ENCODE measurements at regions not wholly inside any gene's neighbourhood (a gene's known extent, or its start where the extent isn't known, plus 50 kb on each side); places are given as distances from the start of the nearest gene placed in this dataset.
"Not testable (repeated sequence)": the region's sequence is repeated elsewhere in the genome, so short reads cannot be mapped to it uniquely, and the experiment has no call there.

DNA sequence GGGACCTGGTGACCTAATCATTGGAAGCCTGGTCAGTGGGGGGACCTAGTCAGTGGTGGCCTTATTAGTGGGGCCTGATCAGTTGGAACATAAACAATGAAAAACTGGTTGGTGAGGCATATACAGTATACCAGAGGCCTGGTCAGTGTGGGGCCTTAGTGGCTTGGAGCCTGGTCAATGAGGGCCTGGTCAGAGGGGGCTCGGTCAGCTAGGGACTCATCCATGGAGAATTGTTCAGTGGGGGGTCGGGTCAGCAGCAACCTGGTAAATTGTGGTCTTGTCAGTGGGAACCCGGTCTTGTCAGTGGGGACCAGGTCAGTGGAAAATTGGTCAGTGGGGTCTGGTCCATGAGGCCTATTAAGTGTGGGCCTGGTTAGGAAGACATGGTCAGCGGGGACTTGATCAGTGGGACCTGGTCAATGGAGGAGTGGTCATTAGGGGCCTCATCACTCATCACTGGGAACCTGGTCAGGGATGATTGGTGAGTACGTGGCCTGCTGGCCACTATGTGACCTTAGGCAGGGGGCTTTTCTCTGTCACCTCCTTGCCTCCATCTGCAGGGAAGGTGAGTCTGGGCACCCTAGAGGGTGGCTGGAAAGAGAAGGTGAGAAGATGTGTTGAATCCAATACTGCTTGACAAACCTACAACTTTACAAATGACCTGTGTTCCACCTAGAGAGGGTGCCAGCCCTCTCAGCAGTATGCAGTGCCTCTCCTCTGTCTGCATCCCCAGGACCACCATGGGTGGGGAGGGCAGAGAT is 573.0 kb downstream of the CWH43 start:
- not testable (repeated sequence) for H3K9ac ChIP-seq (ENCODE audit: insufficient read depth in 1 of 2, low read length in 2 of 2); ATAC-seq (ENCODE audit: insufficient read depth, low FRiP score); H3K36me3 ChIP-seq (ENCODE audit: control insufficient read depth in 4 of 4, insufficient read depth in 4 of 4, low read length in 4 of 4); H3K4me1 ChIP-seq (ENCODE audit: control insufficient read depth in 5 of 5, insufficient read depth in 5 of 5, low read length in 5 of 5); H3K9me3 ChIP-seq (ENCODE audit: control insufficient read depth in 4 of 4, insufficient read depth in 3 of 4, low read length in 3 of 4); H3K27ac ChIP-seq (ENCODE audit: low read depth in 1 of 2, low read length in 1 of 2); H3K4me3 ChIP-seq; H3K27me3 ChIP-seq (ENCODE audit: control insufficient read depth in 3 of 3, insufficient read depth in 3 of 3, low read length in 2 of 3); DNase-seq
- WGBS, 2 donors: 38 to 42% methylated on average over 3 to 5 of the region's 5 CpGs

- not testable (repeated sequence) for H3K36me3 ChIP-seq (ENCODE audit: control insufficient read depth in 4 of 4, insufficient read depth in 4 of 4, low read length in 4 of 4); H3K27ac ChIP-seq (ENCODE audit: low read depth in 1 of 2, low read length in 1 of 2); H3K27me3 ChIP-seq (ENCODE audit: control insufficient read depth in 3 of 3, insufficient read depth in 3 of 3, low read length in 2 of 3); ATAC-seq (ENCODE audit: insufficient read depth, low FRiP score); DNase-seq; H3K4me1 ChIP-seq (ENCODE audit: control insufficient read depth in 5 of 5, insufficient read depth in 5 of 5, low read length in 5 of 5); H3K4me3 ChIP-seq; H3K9ac ChIP-seq (ENCODE audit: insufficient read depth in 1 of 2, low read length in 2 of 2); H3K9me3 ChIP-seq (ENCODE audit: control insufficient read depth in 4 of 4, insufficient read depth in 3 of 4, low read length in 3 of 4)
- 72 to 78% methylated on average over 4 to 5 of the region's 9 CpGs for WGBS, 2 donors
Observed at GRCh38 chr4:49560131-49560816, 574.2 kb downstream of the CWH43 start.

- DNase-seq; H3K27ac ChIP-seq (ENCODE audit: low read depth in 1 of 2, low read length in 1 of 2); ATAC-seq (ENCODE audit: insufficient read depth, low FRiP score); H3K4me1 ChIP-seq (ENCODE audit: control insufficient read depth in 5 of 5, insufficient read depth in 5 of 5, low read length in 5 of 5); H3K27me3 ChIP-seq (ENCODE audit: control insufficient read depth in 3 of 3, insufficient read depth in 3 of 3, low read length in 2 of 3); H3K9ac ChIP-seq (ENCODE audit: insufficient read depth in 1 of 2, low read length in 2 of 2); H3K4me3 ChIP-seq; H3K36me3 ChIP-seq (ENCODE audit: control insufficient read depth in 4 of 4, insufficient read depth in 4 of 4, low read length in 4 of 4); H3K9me3 ChIP-seq (ENCODE audit: control insufficient read depth in 4 of 4, insufficient read depth in 3 of 4, low read length in 3 of 4): not testable (repeated sequence)
- WGBS, 2 donors: 34 to 44% methylated on average over 3 of the region's 3 CpGs
Observed at GRCh38 chr4:49560883-49561282, 574.8 kb downstream of the CWH43 start.

DNA sequence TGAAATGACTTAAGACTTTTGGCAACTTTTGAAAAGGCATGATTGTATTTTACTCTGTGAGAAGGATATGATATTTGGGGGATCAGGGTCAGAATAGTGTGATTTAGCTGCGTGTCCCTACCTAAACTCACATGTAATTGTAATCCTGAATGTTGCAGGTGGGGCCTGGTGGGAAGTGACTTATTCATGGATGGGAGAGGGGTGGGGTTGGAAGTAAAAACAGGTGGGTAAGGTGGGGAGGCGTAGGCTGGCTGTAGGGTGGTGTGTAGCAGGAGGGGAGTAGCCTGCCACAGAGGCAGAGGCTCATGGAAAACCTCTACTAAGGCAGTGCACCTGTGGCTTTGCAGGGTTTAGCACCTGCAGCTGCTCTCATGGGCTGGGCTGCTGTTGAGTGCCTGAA is 584.2 kb downstream of the CWH43 start:
- not testable (repeated sequence) for H3K9me3 ChIP-seq (ENCODE audit: control insufficient read depth in 4 of 4, insufficient read depth in 3 of 4, low read length in 3 of 4); H3K27me3 ChIP-seq (ENCODE audit: control insufficient read depth in 3 of 3, insufficient read depth in 3 of 3, low read length in 2 of 3); H3K4me3 ChIP-seq; DNase-seq; ATAC-seq (ENCODE audit: insufficient read depth, low FRiP score); H3K27ac ChIP-seq (ENCODE audit: low read depth in 1 of 2, low read length in 1 of 2); H3K36me3 ChIP-seq (ENCODE audit: control insufficient read depth in 4 of 4, insufficient read depth in 4 of 4, low read length in 4 of 4); H3K9ac ChIP-seq (ENCODE audit: insufficient read depth in 1 of 2, low read length in 2 of 2); H3K4me1 ChIP-seq (ENCODE audit: control insufficient read depth in 5 of 5, insufficient read depth in 5 of 5, low read length in 5 of 5)
- WGBS, 2 donors: 23 to 36% methylated on average over 2 of the region's 2 CpGs

DNA sequence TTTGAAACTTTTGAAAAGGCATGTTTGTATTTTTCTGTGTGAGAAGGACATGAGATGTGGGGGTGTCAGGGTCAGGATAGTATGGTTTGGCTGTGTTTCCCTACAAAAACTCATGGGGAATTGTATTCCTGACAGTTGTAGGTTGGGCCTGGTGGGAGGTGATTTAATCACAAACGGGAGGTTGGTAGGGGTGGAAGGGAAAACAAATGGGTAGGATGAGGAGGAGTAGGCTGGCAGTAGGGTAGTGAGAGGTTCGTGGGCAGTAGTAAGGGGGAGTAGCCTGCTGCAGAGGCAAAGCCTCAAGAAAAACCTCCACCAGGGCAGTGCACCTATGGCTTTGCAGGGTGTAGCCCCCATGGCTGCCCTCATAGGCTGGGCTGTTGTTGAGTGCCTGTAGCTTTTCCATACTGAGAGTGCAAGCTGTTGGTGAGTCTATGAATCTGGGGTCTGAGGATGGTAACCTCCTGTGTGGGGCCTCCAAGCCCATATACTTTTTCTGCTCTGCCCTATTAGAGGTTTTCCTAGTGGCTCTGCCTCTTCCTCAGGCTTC is 587.7 kb downstream of the CWH43 start:
- not testable (repeated sequence) for ATAC-seq (ENCODE audit: insufficient read depth, low FRiP score); H3K9ac ChIP-seq (ENCODE audit: insufficient read depth in 1 of 2, low read length in 2 of 2)

DNA sequence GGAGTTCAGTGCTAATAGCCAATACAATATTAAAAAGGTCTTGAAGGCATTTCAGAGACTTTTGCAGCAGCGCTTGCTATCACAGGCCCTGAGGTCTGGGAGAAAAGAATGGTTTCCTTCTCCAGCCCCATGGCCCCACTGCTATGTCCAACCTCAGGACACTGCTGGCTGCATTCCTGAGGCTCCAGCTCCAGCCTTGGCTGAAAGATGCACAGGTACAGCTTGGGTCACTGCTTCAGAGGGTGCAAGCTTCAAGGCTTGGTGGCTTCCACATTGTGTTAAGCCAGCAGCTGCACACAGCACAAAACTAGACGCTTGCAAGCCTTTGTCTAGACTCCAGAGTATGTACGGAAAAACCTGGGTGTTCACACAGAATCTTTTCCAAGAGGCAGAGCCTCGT is 589.2 kb downstream of the CWH43 start:
- H3K27ac ChIP-seq (ENCODE audit: low read depth in 1 of 2, low read length in 1 of 2); DNase-seq; H3K4me3 ChIP-seq; H3K9me3 ChIP-seq (ENCODE audit: control insufficient read depth in 4 of 4, insufficient read depth in 3 of 4, low read length in 3 of 4); H3K27me3 ChIP-seq (ENCODE audit: control insufficient read depth in 3 of 3, insufficient read depth in 3 of 3, low read length in 2 of 3); H3K9ac ChIP-seq (ENCODE audit: insufficient read depth in 1 of 2, low read length in 2 of 2); H3K36me3 ChIP-seq (ENCODE audit: control insufficient read depth in 4 of 4, insufficient read depth in 4 of 4, low read length in 4 of 4); ATAC-seq (ENCODE audit: insufficient read depth, low FRiP score); H3K4me1 ChIP-seq (ENCODE audit: control insufficient read depth in 5 of 5, insufficient read depth in 5 of 5, low read length in 5 of 5): not testable (repeated sequence)
- WGBS, 2 donors: 40 to 47% methylated on average over 4 of the region's 4 CpGs

More for the DNA sequence above, 587.7 kb downstream of the CWH43 start:
- not testable (repeated sequence) for H3K4me3 ChIP-seq; DNase-seq; H3K4me1 ChIP-seq (ENCODE audit: control insufficient read depth in 5 of 5, insufficient read depth in 5 of 5, low read length in 5 of 5); H3K9me3 ChIP-seq (ENCODE audit: control insufficient read depth in 4 of 4, insufficient read depth in 3 of 4, low read length in 3 of 4); H3K36me3 ChIP-seq (ENCODE audit: control insufficient read depth in 4 of 4, insufficient read depth in 4 of 4, low read length in 4 of 4); H3K27ac ChIP-seq (ENCODE audit: low read depth in 1 of 2, low read length in 1 of 2); H3K27me3 ChIP-seq (ENCODE audit: control insufficient read depth in 3 of 3, insufficient read depth in 3 of 3, low read length in 2 of 3)
- WGBS, 2 donors: 21 to 41% methylated on average over 2 of the region's 2 CpGs

DNA sequence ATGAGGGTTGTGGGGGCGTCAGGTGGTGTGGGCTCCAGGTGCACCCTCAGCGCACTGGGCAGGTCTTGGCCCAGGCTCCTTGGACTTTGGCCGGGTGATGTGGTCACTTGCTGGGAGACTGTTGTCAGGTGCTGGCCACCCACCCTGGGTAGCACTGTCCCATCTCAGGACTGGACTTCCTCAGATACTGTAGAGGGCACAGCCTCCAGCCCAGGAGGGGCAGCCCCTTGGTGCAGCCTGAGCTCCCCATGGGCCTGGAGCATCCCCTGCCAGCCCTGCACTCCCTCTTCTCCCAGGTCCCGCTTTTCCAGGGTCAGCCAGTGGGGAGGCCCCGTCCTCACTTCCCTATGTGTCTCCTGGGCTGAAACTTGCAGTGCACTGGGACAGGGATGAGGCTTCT is 592.3 kb downstream of the CWH43 start:
- H3K27ac ChIP-seq (ENCODE audit: low read depth in 1 of 2, low read length in 1 of 2); DNase-seq; H3K4me1 ChIP-seq (ENCODE audit: control insufficient read depth in 5 of 5, insufficient read depth in 5 of 5, low read length in 5 of 5); H3K9ac ChIP-seq (ENCODE audit: insufficient read depth in 1 of 2, low read length in 2 of 2); H3K36me3 ChIP-seq (ENCODE audit: control insufficient read depth in 4 of 4, insufficient read depth in 4 of 4, low read length in 4 of 4); H3K27me3 ChIP-seq (ENCODE audit: control insufficient read depth in 3 of 3, insufficient read depth in 3 of 3, low read length in 2 of 3); ATAC-seq (ENCODE audit: insufficient read depth, low FRiP score); H3K4me3 ChIP-seq: not testable (repeated sequence)
- WGBS, 2 donors: 56 to 62% methylated on average over 4 to 5 of the region's 5 CpGs
- peaks cover 0 to 14% (median 0%) of the 10 kb centered on the region in 4 donors for H3K9me3 ChIP-seq (ENCODE audit: control insufficient read depth in 4 of 4, insufficient read depth in 3 of 4, low read length in 3 of 4)

DNA sequence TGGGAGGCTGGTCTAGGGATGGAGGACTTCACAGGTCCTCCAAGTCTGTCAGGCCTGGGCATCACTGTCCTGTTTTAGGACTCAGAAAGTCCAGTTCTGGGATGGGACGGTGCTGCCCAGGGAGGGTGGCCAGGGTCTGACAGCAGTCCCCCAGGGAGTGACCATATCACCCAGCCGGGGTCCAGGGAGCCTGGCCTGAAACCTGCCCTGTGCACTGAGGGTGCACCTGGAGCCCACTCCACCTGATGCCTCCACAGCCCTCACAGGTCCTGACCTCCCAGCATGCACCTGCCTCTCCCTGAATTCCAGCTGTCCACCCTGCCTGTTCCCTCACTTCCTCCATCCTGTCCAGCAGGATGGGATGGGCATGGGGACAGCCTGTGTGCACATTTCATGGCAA is 592.8 kb downstream of the CWH43 start:
- H3K27me3 ChIP-seq (ENCODE audit: control insufficient read depth in 3 of 3, insufficient read depth in 3 of 3, low read length in 2 of 3); H3K36me3 ChIP-seq (ENCODE audit: control insufficient read depth in 4 of 4, insufficient read depth in 4 of 4, low read length in 4 of 4); H3K4me1 ChIP-seq (ENCODE audit: control insufficient read depth in 5 of 5, insufficient read depth in 5 of 5, low read length in 5 of 5); DNase-seq; ATAC-seq (ENCODE audit: insufficient read depth, low FRiP score); H3K9ac ChIP-seq (ENCODE audit: insufficient read depth in 1 of 2, low read length in 2 of 2); H3K27ac ChIP-seq (ENCODE audit: low read depth in 1 of 2, low read length in 1 of 2); H3K4me3 ChIP-seq: not testable (repeated sequence)
- 49 to 70% methylated on average over 2 of the region's 2 CpGs for WGBS, 2 donors
- H3K9me3 ChIP-seq (ENCODE audit: control insufficient read depth in 4 of 4, insufficient read depth in 3 of 4, low read length in 3 of 4): peaks cover 0 to 13% (median 0%) of the 10 kb centered on the region in 4 donors

All from lung (tissue), 9 donors.